SKM-1 treated with dmso at 0.1 percent for 144 hours (cell line): ENCODE measurements at regions not wholly inside any gene's neighbourhood (a gene's known extent, or its start where the extent isn't known, plus 50 kb on each side); places are given as distances from the start of the nearest gene placed in this dataset.

Experiments
- DNase-seq: peaks from one replicate; lab custom pipeline; 2025; ENCODE audit not compliant: unreplicated experiment; lab: John Stamatoyannopoulos, UW

GRCh38 chr2:43109261-43109743, 117.1 kb downstream of the ZFP36L2 start:
- peak; percentile 92 for DNase-seq

GRCh38 chr2:43107679-43108078, 118.7 kb downstream of the ZFP36L2 start:
- DNase-seq = peak; percentile 71

GRCh38 chr2:43106559-43107527, 119.6 kb downstream of the ZFP36L2 start:
- DNase-seq = peak; percentile 85

GRCh38 chr2:43105586-43106558, 120.5 kb downstream of the ZFP36L2 start:
- DNase-seq = peak; percentile 83

GRCh38 chr2:43104763-43105162, 121.6 kb downstream of the ZFP36L2 start:
- DNase-seq = no peak

GRCh38 chr2:43104106-43104505, 122.3 kb downstream of the ZFP36L2 start:
- DNase-seq = no peak

- no peak for DNase-seq
These were observed 123.4 kb downstream of the ZFP36L2 start for GRCh38 chr2:43103093-43103404.

- no peak for DNase-seq
These were observed 123.9 kb downstream of the ZFP36L2 start for GRCh38 chr2:43102366-43103092.

- no peak for DNase-seq
These were observed 124.7 kb downstream of the ZFP36L2 start for GRCh38 chr2:43101751-43102150.

- DNase-seq = no peak
These were observed 125.3 kb downstream of the ZFP36L2 start for GRCh38 chr2:43100883-43101662.

- no peak for DNase-seq
These were observed 126.0 kb downstream of the ZFP36L2 start for GRCh38 chr2:43100362-43100882.

GRCh38 chr2:43099797-43100196, 126.6 kb downstream of the ZFP36L2 start:
- no peak for DNase-seq

- no peak for DNase-seq
These were observed 127.9 kb downstream of the ZFP36L2 start for GRCh38 chr2:43098539-43098938.

- DNase-seq = no peak
These were observed 128.6 kb downstream of the ZFP36L2 start for GRCh38 chr2:43097644-43098408.

- no peak for DNase-seq
These were observed 130.7 kb downstream of the ZFP36L2 start for GRCh38 chr2:43095533-43096295.

GRCh38 chr2:43092520-43093179, 133.8 kb downstream of the ZFP36L2 start:
- no peak for DNase-seq

- DNase-seq = no peak
These were observed 136.1 kb downstream of the ZFP36L2 start for GRCh38 chr2:43090317-43090716.
